ENCODE measurements at regions not wholly inside any gene's neighbourhood (a gene's known extent, or its start where the extent isn't known, plus 50 kb on each side); places are given as distances from the start of the nearest gene placed in this dataset.
"Not testable (repeated sequence)": the region's sequence is repeated elsewhere in the genome, so short reads cannot be mapped to it uniquely, and the experiment has no call there.

GRCh38 chrX:125544856-125545255, 225.2 kb downstream of the TEX13C start:
- Mint-ChIP-seq H3K4me3 (no peak overlapping the region), H3K27ac (no peak overlapping the region), H3K36me3 (ENCODE audit: low read depth) (no peaks in the 10 kb centered on the region), H3K27me3 (ENCODE audit: low read depth) (no peaks in the 10 kb centered on the region), H3K4me1 (no peaks in the 10 kb centered on the region), H3K9me3 (peaks cover 16% of the 10 kb centered on the region)
- TF ChIP-seq CTCF (IDR thresholded peaks at IDR 0.05; ENCODE audit: unreplicated experiment in 3 of 3), result no peak

GRCh38 chrX:125577479-125577878, 257.8 kb downstream of the TEX13C start:
- no peak for TF ChIP-seq CTCF (IDR thresholded peaks at IDR 0.05; ENCODE audit: unreplicated experiment in 3 of 3)
- no peaks in the 10 kb centered on the region for H3K27me3 Mint-ChIP-seq (ENCODE audit: low read depth)
- no peak overlapping the region for H3K4me3 Mint-ChIP-seq
- H3K27ac Mint-ChIP-seq, result no peak overlapping the region
- H3K9me3 Mint-ChIP-seq, result no peaks in the 10 kb centered on the region
- H3K4me1 Mint-ChIP-seq, result no peaks in the 10 kb centered on the region
- H3K36me3 Mint-ChIP-seq (ENCODE audit: low read depth), result no peaks in the 10 kb centered on the region

GRCh38 chrX:125604448-125604847, 284.8 kb downstream of the TEX13C start:
- Mint-ChIP-seq H3K27me3 (ENCODE audit: low read depth) (no peaks in the 10 kb centered on the region), H3K9me3 (peaks cover 4% of the 10 kb centered on the region), H3K4me3 (no peak overlapping the region), H3K4me1 (no peaks in the 10 kb centered on the region), H3K36me3 (ENCODE audit: low read depth) (no peaks in the 10 kb centered on the region), H3K27ac (no peak overlapping the region)
- TF ChIP-seq CTCF (IDR thresholded peaks at IDR 0.05; ENCODE audit: unreplicated experiment in 3 of 3), result no peak

GRCh38 chrX:125605145-125605544, 285.5 kb downstream of the TEX13C start:
- peaks cover 4% of the 10 kb centered on the region for H3K9me3 Mint-ChIP-seq
- H3K4me3 Mint-ChIP-seq, result no peak overlapping the region
- no peak for TF ChIP-seq CTCF (IDR thresholded peaks at IDR 0.05; ENCODE audit: unreplicated experiment in 3 of 3)
- no peaks in the 10 kb centered on the region for H3K4me1 Mint-ChIP-seq
- H3K36me3 Mint-ChIP-seq (ENCODE audit: low read depth), result no peaks in the 10 kb centered on the region
- no peak overlapping the region for H3K27ac Mint-ChIP-seq
- no peaks in the 10 kb centered on the region for H3K27me3 Mint-ChIP-seq (ENCODE audit: low read depth)

GRCh38 chrX:125614591-125615343, 295.1 kb downstream of the TEX13C start:
- H3K27me3 Mint-ChIP-seq (ENCODE audit: low read depth); H3K27ac Mint-ChIP-seq; H3K9me3 Mint-ChIP-seq; H3K4me1 Mint-ChIP-seq; H3K4me3 Mint-ChIP-seq; H3K36me3 Mint-ChIP-seq (ENCODE audit: low read depth): not testable (repeated sequence)

- H3K4me3 Mint-ChIP-seq, result no peak overlapping the region
- no peaks in the 10 kb centered on the region for H3K4me1 Mint-ChIP-seq
- H3K36me3 Mint-ChIP-seq (ENCODE audit: low read depth), result no peaks in the 10 kb centered on the region
- peaks cover 2% of the 10 kb centered on the region for H3K9me3 Mint-ChIP-seq
- no peak overlapping the region for H3K27ac Mint-ChIP-seq
- no peak for TF ChIP-seq CTCF (IDR thresholded peaks at IDR 0.05; ENCODE audit: unreplicated experiment in 3 of 3)
- peaks cover 8% of the 10 kb centered on the region for H3K27me3 Mint-ChIP-seq (ENCODE audit: low read depth)
These were observed 301.3 kb downstream of the TEX13C start for GRCh38 chrX:125620715-125621587.
